HepG2 (cell line): ENCODE measurements at regions not wholly inside any gene's neighbourhood (a gene's known extent, or its start where the extent isn't known, plus 50 kb on each side); places are given as distances from the start of the nearest gene placed in this dataset.
A peak's percentile ranks its signal among the peaks of the same experiment; 100 is the strongest.

ENCODE experiments used
- ELK4 ChIP-seq: sonication (generic); formaldehyde crosslinking; IDR thresholded peaks from 2 replicates; pipeline ENCODE4 v1.9.0; 2021; ENCODE audit warnings: missing genetic modification reagents, borderline replicate concordance
- FOXO4 ChIP-seq: sonication (generic); formaldehyde crosslinking; conservative IDR thresholded peaks from 2 replicates; pipeline ENCODE4 v1.8.1; 2023; ENCODE audit warnings: missing genetic modification reagents
- HDAC1 ChIP-seq: sonication (generic); formaldehyde crosslinking; IDR thresholded peaks from 2 replicates; pipeline ENCODE4 v1.5.1; 2020; ENCODE audit warnings: mild to moderate bottlenecking, missing genetic modification reagents
- HOXA5 ChIP-seq: sonication (generic); formaldehyde crosslinking; IDR thresholded peaks from 2 replicates; pipeline ENCODE4 v1.4.0; 2020; ENCODE audit warnings: missing genetic modification reagents
- KLF15 ChIP-seq: sonication (generic); formaldehyde crosslinking; IDR thresholded peaks from 2 replicates; pipeline ENCODE4 v1.8.1; 2023; ENCODE audit warnings: borderline replicate concordance, mild to moderate bottlenecking, inconsistent platforms, missing genetic modification reagents, mixed read lengths
- MXD1 ChIP-seq: sonication (generic); formaldehyde crosslinking; IDR thresholded peaks from 2 replicates; pipeline ENCODE4 v1.4.0; 2020; ENCODE audit warnings: mild to moderate bottlenecking, missing genetic modification reagents
- NR0B2 ChIP-seq: sonication (generic); formaldehyde crosslinking; IDR thresholded peaks from 2 replicates; pipeline ENCODE4 v1.4.0; 2020; ENCODE audit warnings: mild to moderate bottlenecking, missing genetic modification reagents
- REXO4 ChIP-seq: sonication (generic); formaldehyde crosslinking; IDR thresholded peaks from 2 replicates; pipeline ENCODE4 v1.8.0; 2022; ENCODE audit warnings: missing genetic modification reagents, mild to moderate bottlenecking, borderline replicate concordance
- SNAPC4 ChIP-seq: sonication (generic); formaldehyde crosslinking; IDR thresholded peaks from 2 replicates; pipeline ENCODE4 v1.4.0; 2020; ENCODE audit warnings: mild to moderate bottlenecking, missing genetic modification reagents
- TEAD3 ChIP-seq: optimal IDR thresholded peaks from 2 replicates; pipeline ENCODE3; 2016; ENCODE audit warnings: borderline replicate concordance
- ZBTB14 ChIP-seq: sonication (generic); formaldehyde crosslinking; IDR thresholded peaks from 2 replicates; pipeline ENCODE4 v1.4.0; 2020; ENCODE audit warnings: missing genetic modification reagents
- ZBTB3 ChIP-seq: sonication (generic); formaldehyde crosslinking; IDR thresholded peaks from 2 replicates; pipeline ENCODE4 v1.4.0; 2020; ENCODE audit warnings: low read depth, mild to moderate bottlenecking, moderate library complexity, missing genetic modification reagents, borderline replicate concordance
- ZHX1 ChIP-seq: sonication (generic); formaldehyde crosslinking; IDR thresholded peaks from 2 replicates; pipeline ENCODE4 v1.8.1; 2022; ENCODE audit warnings: low read depth, mild to moderate bottlenecking, missing genetic modification reagents
- ZMYM4 ChIP-seq: sonication (generic); formaldehyde crosslinking; IDR thresholded peaks from 2 replicates; pipeline ENCODE4 v1.8.1; 2023; ENCODE audit warnings: mild to moderate bottlenecking, missing genetic modification reagents
- ZNF333 ChIP-seq: sonication (generic); formaldehyde crosslinking; IDR thresholded peaks from 2 replicates; pipeline ENCODE4 v1.4.0; 2020; ENCODE audit warnings: mild to moderate bottlenecking, missing genetic modification reagents, borderline replicate concordance
- ZNF549 ChIP-seq: sonication (generic); formaldehyde crosslinking; IDR thresholded peaks from 2 replicates; pipeline ENCODE4 v1.5.0; 2020; ENCODE audit warnings: missing genetic modification reagents
- ZNF572 ChIP-seq: sonication (generic); formaldehyde crosslinking; IDR thresholded peaks from 2 replicates; pipeline ENCODE4 v1.5.1; 2020; ENCODE audit warnings: mild to moderate bottlenecking, missing genetic modification reagents
- ZNF652 ChIP-seq: IDR thresholded peaks from 2 replicates; pipeline ENCODE4 v1.6.1; 2016; ENCODE audit warnings: low read depth, borderline replicate concordance

- no peak for TF ChIP-seq FOXO4 (CRISPR knock-in tag)
- TF ChIP-seq ZBTB14 (CRISPR knock-in tag): no peak
- TF ChIP-seq TEAD3 (CRISPR knock-in tag): no peak
- TF ChIP-seq NR0B2 (CRISPR knock-in tag): no peak
- no peak for TF ChIP-seq KLF15
- peak; percentile 29; the same call in 1 of the 2 replicates for TF ChIP-seq HDAC1 (CRISPR knock-in tag)
- no peak for TF ChIP-seq REXO4 (CRISPR knock-in tag)
- no peak for TF ChIP-seq MXD1 (CRISPR knock-in tag)
- TF ChIP-seq HOXA5 (CRISPR knock-in tag): no peak
- TF ChIP-seq ZNF652 (CRISPR knock-in tag): no peak
- no peak for TF ChIP-seq SNAPC4 (CRISPR knock-in tag)
- TF ChIP-seq ZBTB3: no peak
- no peak for TF ChIP-seq ZHX1
- no peak for TF ChIP-seq ZNF333 (CRISPR knock-in tag)
- no peak for TF ChIP-seq ZNF572 (CRISPR knock-in tag)
- TF ChIP-seq ZNF549 (CRISPR knock-in tag): no peak
- no peak for TF ChIP-seq ELK4
- TF ChIP-seq ZMYM4 (CRISPR knock-in tag): no peak
Measured at GRCh38 chr20:50256577-50256976, 65.9 kb downstream of the CEBPB start (continued).
